ENCODE measurements at regions not wholly inside any gene's neighbourhood (a gene's known extent, or its start where the extent isn't known, plus 50 kb on each side); places are given as distances from the start of the nearest gene placed in this dataset.

- H3K4me3 ChIP-seq (ENCODE audit: low read depth in 1 of 2, low read length in 2 of 2): no peak overlapping the region
- no peaks in the 10 kb centered on the region for H3K27me3 ChIP-seq (ENCODE audit: control insufficient read depth in 1 of 2, insufficient read depth in 2 of 2, low read length in 2 of 2)
- H3K9me3 ChIP-seq (ENCODE audit: control insufficient read depth in 1 of 2, low read length in 2 of 2): peaks cover 0 to 2% of the 10 kb centered on the region in 2 donors
- H3K4me1 ChIP-seq (ENCODE audit: control insufficient read depth in 1 of 2, insufficient read depth in 2 of 2, low read length in 2 of 2): no peaks in the 10 kb centered on the region
- no peak overlapping the region for H3K27ac ChIP-seq (ENCODE audit: low read depth, low read length)
- H3K9ac ChIP-seq (ENCODE audit: low read depth in 1 of 2, low read length in 2 of 2): no peak overlapping the region
- no peaks in the 10 kb centered on the region for H3K36me3 ChIP-seq (ENCODE audit: control insufficient read depth in 1 of 2, insufficient read depth in 2 of 2, low read length in 2 of 2)
These were observed 676.3 kb upstream of the CDH8 start for GRCh38 chr16:62712566-62712965.

DNA sequence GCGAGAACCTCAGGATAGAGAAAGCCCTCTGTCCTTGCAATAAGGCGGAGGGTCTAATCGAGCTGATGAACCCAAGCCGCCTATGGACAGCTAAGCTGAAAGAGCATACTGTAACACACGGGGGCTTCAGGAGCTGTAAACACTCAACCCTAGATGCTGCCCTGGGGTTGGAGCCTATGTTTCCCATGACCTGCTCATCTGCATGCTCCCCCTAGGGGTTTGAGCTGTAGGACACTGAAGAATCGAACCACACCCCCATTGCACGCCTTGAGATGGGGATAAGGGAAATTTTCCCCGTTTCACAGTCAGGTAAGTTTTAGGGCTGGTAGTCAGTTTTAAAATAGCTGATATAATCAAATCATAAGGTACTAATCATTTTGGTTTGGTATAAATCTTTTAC lies 675.6 kb upstream of the CDH8 start:
- Histone ChIP-seq H3K27ac (ENCODE audit: low read depth, low read length) (no peak overlapping the region), H3K9me3 (ENCODE audit: control insufficient read depth in 1 of 2, low read length in 2 of 2) (peaks cover 0 to 2% of the 10 kb centered on the region in 2 donors), H3K4me3 (ENCODE audit: low read depth in 1 of 2, low read length in 2 of 2) (no peak overlapping the region), H3K4me1 (ENCODE audit: control insufficient read depth in 1 of 2, insufficient read depth in 2 of 2, low read length in 2 of 2) (no peaks in the 10 kb centered on the region), H3K9ac (ENCODE audit: low read depth in 1 of 2, low read length in 2 of 2) (no peak overlapping the region), H3K36me3 (ENCODE audit: control insufficient read depth in 1 of 2, insufficient read depth in 2 of 2, low read length in 2 of 2) (no peaks in the 10 kb centered on the region), H3K27me3 (ENCODE audit: control insufficient read depth in 1 of 2, insufficient read depth in 2 of 2, low read length in 2 of 2) (no peaks in the 10 kb centered on the region)

- no peaks in the 10 kb centered on the region for H3K36me3 ChIP-seq (ENCODE audit: control insufficient read depth in 1 of 2, insufficient read depth in 2 of 2, low read length in 2 of 2)
- peaks cover 4 to 5% of the 10 kb centered on the region in 2 donors for H3K9me3 ChIP-seq (ENCODE audit: control insufficient read depth in 1 of 2, low read length in 2 of 2)
- no peaks in the 10 kb centered on the region for H3K27me3 ChIP-seq (ENCODE audit: control insufficient read depth in 1 of 2, insufficient read depth in 2 of 2, low read length in 2 of 2)
- H3K4me1 ChIP-seq (ENCODE audit: control insufficient read depth in 1 of 2, insufficient read depth in 2 of 2, low read length in 2 of 2): no peaks in the 10 kb centered on the region
- no peak overlapping the region for H3K4me3 ChIP-seq (ENCODE audit: low read depth in 1 of 2, low read length in 2 of 2)
- no peak overlapping the region for H3K27ac ChIP-seq (ENCODE audit: low read depth, low read length)
- H3K9ac ChIP-seq (ENCODE audit: low read depth in 1 of 2, low read length in 2 of 2): no peak overlapping the region
These were observed 673.6 kb upstream of the CDH8 start for GRCh38 chr16:62709794-62710193.

DNA sequence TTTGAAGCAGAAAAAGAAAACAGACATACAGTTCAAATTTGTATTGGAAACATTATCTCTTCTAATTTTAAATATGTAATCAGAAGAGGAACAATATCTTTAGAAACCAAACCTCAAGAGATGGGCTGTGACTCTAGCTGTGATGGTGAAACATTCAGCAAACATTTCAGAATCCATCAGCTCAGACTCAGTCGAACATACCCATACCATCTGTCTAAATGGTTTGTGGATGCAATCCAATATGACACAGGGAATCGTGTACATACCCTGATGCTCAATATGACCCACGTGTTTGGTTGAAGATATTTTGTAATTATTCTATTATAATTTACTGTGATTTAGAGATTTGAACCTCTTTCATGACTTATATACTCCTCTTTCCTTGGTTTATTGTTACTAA lies 665.2 kb upstream of the CDH8 start:
- H3K4me3 ChIP-seq (ENCODE audit: low read depth in 1 of 2, low read length in 2 of 2): no peak overlapping the region
- H3K36me3 ChIP-seq (ENCODE audit: control insufficient read depth in 1 of 2, insufficient read depth in 2 of 2, low read length in 2 of 2): no peaks in the 10 kb centered on the region
- no peak overlapping the region for H3K9ac ChIP-seq (ENCODE audit: low read depth in 1 of 2, low read length in 2 of 2)
- no peaks in the 10 kb centered on the region for H3K27me3 ChIP-seq (ENCODE audit: control insufficient read depth in 1 of 2, insufficient read depth in 2 of 2, low read length in 2 of 2)
- peaks cover 4 to 13% of the 10 kb centered on the region in 2 donors for H3K9me3 ChIP-seq (ENCODE audit: control insufficient read depth in 1 of 2, low read length in 2 of 2)
- no peaks in the 10 kb centered on the region for H3K4me1 ChIP-seq (ENCODE audit: control insufficient read depth in 1 of 2, insufficient read depth in 2 of 2, low read length in 2 of 2)
- H3K27ac ChIP-seq (ENCODE audit: low read depth, low read length): no peak overlapping the region

GRCh38 chr16:62700426-62701294 lies 664.4 kb upstream of the CDH8 start:
- Histone ChIP-seq H3K4me1 (ENCODE audit: control insufficient read depth in 1 of 2, insufficient read depth in 2 of 2, low read length in 2 of 2) (no peaks in the 10 kb centered on the region), H3K9ac (ENCODE audit: low read depth in 1 of 2, low read length in 2 of 2) (no peak overlapping the region), H3K27ac (ENCODE audit: low read depth, low read length) (no peak overlapping the region), H3K27me3 (ENCODE audit: control insufficient read depth in 1 of 2, insufficient read depth in 2 of 2, low read length in 2 of 2) (no peaks in the 10 kb centered on the region), H3K4me3 (ENCODE audit: low read depth in 1 of 2, low read length in 2 of 2) (no peak overlapping the region), H3K9me3 (ENCODE audit: control insufficient read depth in 1 of 2, low read length in 2 of 2) (peaks cover 6 to 11% of the 10 kb centered on the region in 2 donors), H3K36me3 (ENCODE audit: control insufficient read depth in 1 of 2, insufficient read depth in 2 of 2, low read length in 2 of 2) (no peaks in the 10 kb centered on the region)

- no peak overlapping the region for H3K27ac ChIP-seq (ENCODE audit: low read depth, low read length)
- peaks cover 12 to 20% of the 10 kb centered on the region in 2 donors for H3K9me3 ChIP-seq (ENCODE audit: control insufficient read depth in 1 of 2, low read length in 2 of 2)
- no peaks in the 10 kb centered on the region for H3K27me3 ChIP-seq (ENCODE audit: control insufficient read depth in 1 of 2, insufficient read depth in 2 of 2, low read length in 2 of 2)
- no peaks in the 10 kb centered on the region for H3K36me3 ChIP-seq (ENCODE audit: control insufficient read depth in 1 of 2, insufficient read depth in 2 of 2, low read length in 2 of 2)
- no peaks in the 10 kb centered on the region for H3K4me1 ChIP-seq (ENCODE audit: control insufficient read depth in 1 of 2, insufficient read depth in 2 of 2, low read length in 2 of 2)
- H3K9ac ChIP-seq (ENCODE audit: low read depth in 1 of 2, low read length in 2 of 2): no peak overlapping the region
- no peak overlapping the region for H3K4me3 ChIP-seq (ENCODE audit: low read depth in 1 of 2, low read length in 2 of 2)
These were observed 656.4 kb upstream of the CDH8 start for GRCh38 chr16:62692685-62693084.

- Histone ChIP-seq H3K9ac (ENCODE audit: low read depth in 1 of 2, low read length in 2 of 2) (no peak overlapping the region), H3K27me3 (ENCODE audit: control insufficient read depth in 1 of 2, insufficient read depth in 2 of 2, low read length in 2 of 2) (no peaks in the 10 kb centered on the region), H3K36me3 (ENCODE audit: control insufficient read depth in 1 of 2, insufficient read depth in 2 of 2, low read length in 2 of 2) (no peaks in the 10 kb centered on the region), H3K9me3 (ENCODE audit: control insufficient read depth in 1 of 2, low read length in 2 of 2) (peaks cover 29 to 44% of the 10 kb centered on the region in 2 donors), H3K27ac (ENCODE audit: low read depth, low read length) (no peak overlapping the region), H3K4me3 (ENCODE audit: low read depth in 1 of 2, low read length in 2 of 2) (no peak overlapping the region), H3K4me1 (ENCODE audit: control insufficient read depth in 1 of 2, insufficient read depth in 2 of 2, low read length in 2 of 2) (no peaks in the 10 kb centered on the region)
These were observed 645.6 kb upstream of the CDH8 start for GRCh38 chr16:62681819-62682218.

GRCh38 chr16:62678796-62679195 lies 642.6 kb upstream of the CDH8 start:
- Histone ChIP-seq H3K27me3 (ENCODE audit: control insufficient read depth in 1 of 2, insufficient read depth in 2 of 2, low read length in 2 of 2) (no peaks in the 10 kb centered on the region), H3K4me1 (ENCODE audit: control insufficient read depth in 1 of 2, insufficient read depth in 2 of 2, low read length in 2 of 2) (no peaks in the 10 kb centered on the region), H3K9me3 (ENCODE audit: control insufficient read depth in 1 of 2, low read length in 2 of 2) (peaks cover 21 to 41% of the 10 kb centered on the region in 2 donors), H3K36me3 (ENCODE audit: control insufficient read depth in 1 of 2, insufficient read depth in 2 of 2, low read length in 2 of 2) (no peaks in the 10 kb centered on the region), H3K9ac (ENCODE audit: low read depth in 1 of 2, low read length in 2 of 2) (no peak overlapping the region), H3K27ac (ENCODE audit: low read depth, low read length) (no peak overlapping the region), H3K4me3 (ENCODE audit: low read depth in 1 of 2, low read length in 2 of 2) (no peak overlapping the region)

DNA sequence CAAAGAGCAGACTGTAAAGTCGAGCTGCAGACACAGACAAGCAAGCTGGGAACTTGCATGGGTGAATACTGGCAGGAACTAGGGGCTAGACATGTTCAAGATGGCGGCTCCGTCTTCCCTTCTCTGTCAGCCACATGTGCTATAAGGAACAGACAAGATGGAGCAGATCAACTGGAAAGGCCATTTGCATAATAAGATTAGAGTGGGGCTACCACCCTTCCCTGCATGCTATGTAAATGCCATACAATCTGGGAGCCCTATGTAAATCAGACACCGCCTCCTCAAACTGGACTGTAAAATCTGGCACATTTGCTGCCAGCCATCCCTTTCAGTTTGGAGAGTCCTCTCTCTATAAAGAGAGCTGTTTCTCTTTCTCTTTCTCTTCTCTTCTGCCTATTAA lies 640.1 kb upstream of the CDH8 start:
- no peaks in the 10 kb centered on the region for H3K36me3 ChIP-seq (ENCODE audit: control insufficient read depth in 1 of 2, insufficient read depth in 2 of 2, low read length in 2 of 2)
- H3K9me3 ChIP-seq (ENCODE audit: control insufficient read depth in 1 of 2, low read length in 2 of 2): peaks cover 11 to 31% of the 10 kb centered on the region in 2 donors
- no peak overlapping the region for H3K9ac ChIP-seq (ENCODE audit: low read depth in 1 of 2, low read length in 2 of 2)
- H3K27me3 ChIP-seq (ENCODE audit: control insufficient read depth in 1 of 2, insufficient read depth in 2 of 2, low read length in 2 of 2): no peaks in the 10 kb centered on the region
- no peaks in the 10 kb centered on the region for H3K4me1 ChIP-seq (ENCODE audit: control insufficient read depth in 1 of 2, insufficient read depth in 2 of 2, low read length in 2 of 2)
- no peak overlapping the region for H3K4me3 ChIP-seq (ENCODE audit: low read depth in 1 of 2, low read length in 2 of 2)
- no peak overlapping the region for H3K27ac ChIP-seq (ENCODE audit: low read depth, low read length)

- H3K9me3 ChIP-seq (ENCODE audit: control insufficient read depth in 1 of 2, low read length in 2 of 2): peaks cover 4 to 5% of the 10 kb centered on the region in 2 donors
- no peaks in the 10 kb centered on the region for H3K36me3 ChIP-seq (ENCODE audit: control insufficient read depth in 1 of 2, insufficient read depth in 2 of 2, low read length in 2 of 2)
- H3K27ac ChIP-seq (ENCODE audit: low read depth, low read length): no peak overlapping the region
- no peak overlapping the region for H3K4me3 ChIP-seq (ENCODE audit: low read depth in 1 of 2, low read length in 2 of 2)
- no peaks in the 10 kb centered on the region for H3K4me1 ChIP-seq (ENCODE audit: control insufficient read depth in 1 of 2, insufficient read depth in 2 of 2, low read length in 2 of 2)
- no peak overlapping the region for H3K9ac ChIP-seq (ENCODE audit: low read depth in 1 of 2, low read length in 2 of 2)
- no peaks in the 10 kb centered on the region for H3K27me3 ChIP-seq (ENCODE audit: control insufficient read depth in 1 of 2, insufficient read depth in 2 of 2, low read length in 2 of 2)
These were observed 629.0 kb upstream of the CDH8 start for GRCh38 chr16:62665269-62665668.
